ENCODE measurements at regions not wholly inside any gene's neighbourhood (a gene's known extent, or its start where the extent isn't known, plus 50 kb on each side); places are given as distances from the start of the nearest gene placed in this dataset.

- Mint-ChIP-seq H3K27ac (no peak overlapping the region), H3K27me3 (peaks cover 2 to 27% of the 10 kb centered on the region in 2 donors), H3K36me3 (no peaks in the 10 kb centered on the region), H3K4me3 (no peak overlapping the region), H3K9me3 (no peaks in the 10 kb centered on the region), H3K4me1 (no peaks in the 10 kb centered on the region)
- POLR2A ChIA-PET: no interaction called here
- Histone ChIP-seq H3K4me1 (ENCODE audit: insufficient read depth, low read length) (no peaks in the 10 kb centered on the region), H3K27me3 (ENCODE audit: insufficient read depth, low read length, poor library complexity, severe bottlenecking) (no peaks in the 10 kb centered on the region), H3K27ac (ENCODE audit: low read depth, low read length) (no peak overlapping the region), H3K4me3 (ENCODE audit: low read length) (no peak overlapping the region), H3K36me3 (ENCODE audit: insufficient read depth, low read length) (no peaks in the 10 kb centered on the region), H3K9me3 (ENCODE audit: low read length) (no peaks in the 10 kb centered on the region)
- CTCF ChIA-PET: no interaction called here
- no peak for DNase-seq
Observed at GRCh38 chr15:61634837-61635236, 405.7 kb upstream of the RORA start.

- CTCF ChIA-PET: no interaction called here
- no peaks in the 10 kb centered on the region for H3K9me3 ChIP-seq (ENCODE audit: low read length)
- no peak overlapping the region for H3K27ac ChIP-seq (ENCODE audit: low read depth, low read length)
- Mint-ChIP-seq H3K4me1 (no peaks in the 10 kb centered on the region), H3K9me3 (no peaks in the 10 kb centered on the region), H3K27me3 (peaks cover 2 to 20% of the 10 kb centered on the region in 2 donors), H3K27ac (no peak overlapping the region), H3K4me3 (no peak overlapping the region), H3K36me3 (no peaks in the 10 kb centered on the region)
- POLR2A ChIA-PET: no interaction called here
- H3K4me3 ChIP-seq (ENCODE audit: low read length): no peak overlapping the region
- no peaks in the 10 kb centered on the region for H3K27me3 ChIP-seq (ENCODE audit: insufficient read depth, low read length, poor library complexity, severe bottlenecking)
- no peak for DNase-seq
- no peaks in the 10 kb centered on the region for H3K36me3 ChIP-seq (ENCODE audit: insufficient read depth, low read length)
- no peaks in the 10 kb centered on the region for H3K4me1 ChIP-seq (ENCODE audit: insufficient read depth, low read length)
Observed at GRCh38 chr15:61633951-61634350, 404.8 kb upstream of the RORA start.

- H3K27ac ChIP-seq (ENCODE audit: low read depth, low read length): no peak overlapping the region
- H3K36me3 Mint-ChIP-seq: no peaks in the 10 kb centered on the region
- no peaks in the 10 kb centered on the region for H3K4me1 Mint-ChIP-seq
- H3K36me3 ChIP-seq (ENCODE audit: insufficient read depth, low read length): no peaks in the 10 kb centered on the region
- no peak overlapping the region for H3K27ac Mint-ChIP-seq
- ChIA-PET POLR2A (no interaction called here), CTCF (no interaction called here)
- H3K4me3 ChIP-seq (ENCODE audit: low read length): no peak overlapping the region
- H3K27me3 Mint-ChIP-seq: peaks cover 5 to 31% of the 10 kb centered on the region in 2 donors
- H3K9me3 ChIP-seq (ENCODE audit: low read length): no peaks in the 10 kb centered on the region
- H3K4me1 ChIP-seq (ENCODE audit: insufficient read depth, low read length): no peaks in the 10 kb centered on the region
- DNase-seq: no peak
- H3K4me3 Mint-ChIP-seq: no peak overlapping the region
- no peaks in the 10 kb centered on the region for H3K27me3 ChIP-seq (ENCODE audit: insufficient read depth, low read length, poor library complexity, severe bottlenecking)
- H3K9me3 Mint-ChIP-seq: no peaks in the 10 kb centered on the region
Observed at GRCh38 chr15:61629269-61629668, 400.2 kb upstream of the RORA start.

GRCh38 chr15:61624950-61625349, 395.8 kb upstream of the RORA start:
- H3K4me3 Mint-ChIP-seq: no peak overlapping the region
- H3K27me3 Mint-ChIP-seq: peaks cover 14 to 21% of the 10 kb centered on the region in 2 donors
- Histone ChIP-seq H3K36me3 (ENCODE audit: insufficient read depth, low read length) (no peaks in the 10 kb centered on the region), H3K9me3 (ENCODE audit: low read length) (no peaks in the 10 kb centered on the region), H3K27me3 (ENCODE audit: insufficient read depth, low read length, poor library complexity, severe bottlenecking) (no peaks in the 10 kb centered on the region), H3K4me3 (ENCODE audit: low read length) (no peak overlapping the region), H3K27ac (ENCODE audit: low read depth, low read length) (no peak overlapping the region), H3K4me1 (ENCODE audit: insufficient read depth, low read length) (no peaks in the 10 kb centered on the region)
- ChIA-PET POLR2A (no interaction called here), CTCF (no interaction called here)
- DNase-seq: no peak
- no peaks in the 10 kb centered on the region for H3K9me3 Mint-ChIP-seq
- no peak overlapping the region for H3K27ac Mint-ChIP-seq
- no peaks in the 10 kb centered on the region for H3K4me1 Mint-ChIP-seq
- peaks cover 0 to 1% (median 0%) of the 10 kb centered on the region in 3 donors for H3K36me3 Mint-ChIP-seq

GRCh38 chr15:61623746-61624145, 394.6 kb upstream of the RORA start:
- POLR2A ChIA-PET: no interaction called here
- H3K36me3 Mint-ChIP-seq: peaks cover 0 to 1% (median 0%) of the 10 kb centered on the region in 3 donors
- CTCF ChIA-PET: no interaction called here

GRCh38 chr15:61621865-61622264, 392.8 kb upstream of the RORA start:
- POLR2A ChIA-PET: no interaction called here
- Histone ChIP-seq H3K27ac (ENCODE audit: low read depth, low read length) (no peak overlapping the region), H3K27me3 (ENCODE audit: insufficient read depth, low read length, poor library complexity, severe bottlenecking) (no peaks in the 10 kb centered on the region), H3K9me3 (ENCODE audit: low read length) (no peaks in the 10 kb centered on the region), H3K4me1 (ENCODE audit: insufficient read depth, low read length) (no peaks in the 10 kb centered on the region), H3K36me3 (ENCODE audit: insufficient read depth, low read length) (no peaks in the 10 kb centered on the region), H3K4me3 (ENCODE audit: low read length) (no peak overlapping the region)
- H3K27me3 Mint-ChIP-seq: peaks cover 14 to 15% of the 10 kb centered on the region in 2 donors
- peaks cover 0 to 5% (median 3%) of the 10 kb centered on the region in 5 donors for H3K9me3 Mint-ChIP-seq
- DNase-seq: no peak
- CTCF ChIA-PET: no interaction called here
- no peaks in the 10 kb centered on the region for H3K4me1 Mint-ChIP-seq
- H3K27ac Mint-ChIP-seq: no peak overlapping the region
- no peak overlapping the region for H3K4me3 Mint-ChIP-seq
- H3K36me3 Mint-ChIP-seq: peaks cover 0 to 1% (median 0%) of the 10 kb centered on the region in 3 donors

More at GRCh38 chr15:61623746-61624145, 394.6 kb upstream of the RORA start:
- Histone ChIP-seq H3K27ac (ENCODE audit: low read depth, low read length) (no peak overlapping the region), H3K9me3 (ENCODE audit: low read length) (no peaks in the 10 kb centered on the region), H3K36me3 (ENCODE audit: insufficient read depth, low read length) (no peaks in the 10 kb centered on the region), H3K4me1 (ENCODE audit: insufficient read depth, low read length) (no peaks in the 10 kb centered on the region), H3K4me3 (ENCODE audit: low read length) (no peak overlapping the region), H3K27me3 (ENCODE audit: insufficient read depth, low read length, poor library complexity, severe bottlenecking) (no peaks in the 10 kb centered on the region)
- H3K27me3 Mint-ChIP-seq: peaks cover 14 to 21% of the 10 kb centered on the region in 2 donors
- no peak overlapping the region for H3K4me3 Mint-ChIP-seq
- DNase-seq: no peak
- no peak overlapping the region for H3K27ac Mint-ChIP-seq
- peaks cover 0 to under 1% (median 0%) of the 10 kb centered on the region in 5 donors for H3K9me3 Mint-ChIP-seq
- H3K4me1 Mint-ChIP-seq: no peaks in the 10 kb centered on the region

GRCh38 chr15:61621146-61621545, 392.0 kb upstream of the RORA start:
- ChIA-PET POLR2A (no interaction called here), CTCF (no interaction called here)
- peaks cover 7 to 15% of the 10 kb centered on the region in 2 donors for H3K27me3 Mint-ChIP-seq
- no peaks in the 10 kb centered on the region for H3K9me3 ChIP-seq (ENCODE audit: low read length)
- H3K27ac Mint-ChIP-seq: no peak overlapping the region
- no peaks in the 10 kb centered on the region for H3K36me3 ChIP-seq (ENCODE audit: insufficient read depth, low read length)
- DNase-seq: no peak
- H3K36me3 Mint-ChIP-seq: peaks cover 0 to 1% (median 0%) of the 10 kb centered on the region in 3 donors
- no peak overlapping the region for H3K4me3 ChIP-seq (ENCODE audit: low read length)
- H3K27ac ChIP-seq (ENCODE audit: low read depth, low read length): no peak overlapping the region
- no peak overlapping the region for H3K4me3 Mint-ChIP-seq
- H3K27me3 ChIP-seq (ENCODE audit: insufficient read depth, low read length, poor library complexity, severe bottlenecking): no peaks in the 10 kb centered on the region
- H3K4me1 ChIP-seq (ENCODE audit: insufficient read depth, low read length): no peaks in the 10 kb centered on the region
- H3K9me3 Mint-ChIP-seq: peaks cover 0 to 8% (median 3%) of the 10 kb centered on the region in 5 donors
- no peaks in the 10 kb centered on the region for H3K4me1 Mint-ChIP-seq

GRCh38 chr15:61620151-61620550, 391.0 kb upstream of the RORA start:
- H3K36me3 Mint-ChIP-seq: peaks cover 0 to 1% (median 0%) of the 10 kb centered on the region in 3 donors
- H3K36me3 ChIP-seq (ENCODE audit: insufficient read depth, low read length): no peaks in the 10 kb centered on the region
- no peak overlapping the region for H3K4me3 Mint-ChIP-seq
- H3K9me3 Mint-ChIP-seq: peaks cover 2 to 15% (median 5%) of the 10 kb centered on the region in 5 donors
- H3K27ac Mint-ChIP-seq: no peak overlapping the region
- peaks cover 7 to 13% of the 10 kb centered on the region in 2 donors for H3K27me3 Mint-ChIP-seq
- no peak overlapping the region for H3K27ac ChIP-seq (ENCODE audit: low read depth, low read length)
- ChIA-PET CTCF (no interaction called here), POLR2A (no interaction called here)
- no peak for DNase-seq
- H3K27me3 ChIP-seq (ENCODE audit: insufficient read depth, low read length, poor library complexity, severe bottlenecking): no peaks in the 10 kb centered on the region
- no peak overlapping the region for H3K4me3 ChIP-seq (ENCODE audit: low read length)
- no peaks in the 10 kb centered on the region for H3K4me1 Mint-ChIP-seq
- H3K4me1 ChIP-seq (ENCODE audit: insufficient read depth, low read length): no peaks in the 10 kb centered on the region
- H3K9me3 ChIP-seq (ENCODE audit: low read length): no peaks in the 10 kb centered on the region

- ChIA-PET CTCF (no interaction called here), POLR2A (no interaction called here)
- Mint-ChIP-seq H3K9me3 (peaks cover 17 to 30% (median 23%) of the 10 kb centered on the region in 5 donors), H3K4me3 (no peak overlapping the region), H3K27ac (no peak overlapping the region), H3K27me3 (peaks cover 4 to 27% of the 10 kb centered on the region in 2 donors), H3K36me3 (peaks cover 0 to 1% (median 0%) of the 10 kb centered on the region in 3 donors), H3K4me1 (no peaks in the 10 kb centered on the region)
- Histone ChIP-seq H3K9me3 (ENCODE audit: low read length) (peaks cover 4% of the 10 kb centered on the region), H3K4me1 (ENCODE audit: insufficient read depth, low read length) (no peaks in the 10 kb centered on the region), H3K27ac (ENCODE audit: low read depth, low read length) (no peak overlapping the region), H3K27me3 (ENCODE audit: insufficient read depth, low read length, poor library complexity, severe bottlenecking) (no peaks in the 10 kb centered on the region), H3K36me3 (ENCODE audit: insufficient read depth, low read length) (no peaks in the 10 kb centered on the region), H3K4me3 (ENCODE audit: low read length) (no peak overlapping the region)
- no peak for DNase-seq
Observed at GRCh38 chr15:61613729-61614128, 384.6 kb upstream of the RORA start.
